ENCODE measurements at regions not wholly inside any gene's neighbourhood (a gene's known extent, or its start where the extent isn't known, plus 50 kb on each side); places are given as distances from the start of the nearest gene placed in this dataset.

DNA sequence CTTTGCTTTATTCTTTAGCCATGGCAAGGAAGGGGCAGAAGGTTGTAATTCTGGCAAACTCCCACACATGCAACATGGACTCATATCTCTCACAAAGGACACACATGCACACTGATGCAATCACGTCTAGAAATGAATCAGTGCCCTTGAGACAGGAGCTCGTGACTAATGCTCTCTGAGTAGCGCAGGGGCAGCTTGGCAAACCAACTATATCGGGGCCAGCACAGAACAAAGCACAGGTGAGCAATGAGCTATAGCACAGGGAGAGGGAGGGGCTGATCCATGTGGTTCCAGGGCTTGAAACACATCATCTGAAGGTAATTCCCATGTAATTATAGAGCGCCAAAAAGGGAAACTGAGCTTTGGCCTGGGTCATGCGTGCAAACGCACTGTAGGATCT, 165.2 kb upstream of the KLF7 start:
- TF ChIP-seq CTCF (IDR thresholded peaks at IDR 0.05) (no peak), EZH2 (IDR thresholded peaks at IDR 0.05) (no peak), EZH2phosphoT487 (IDR thresholded peaks at IDR 0.05) (no peak)

Measured in neural progenitor cell (in vitro differentiated cells).